ENCODE measurements at regions not wholly inside any gene's neighbourhood (a gene's known extent, or its start where the extent isn't known, plus 50 kb on each side); places are given as distances from the start of the nearest gene placed in this dataset.

- no peak for TF ChIP-seq REST (IDR thresholded peaks at IDR 0.05)
- no peak for TF ChIP-seq NFE2L2 (conservative IDR thresholded peaks at IDR 0.05; ENCODE audit: low read length)
Observed at GRCh38 chr3:153624310-153625030, 462.4 kb downstream of the RAP2B start (continued).

- TF ChIP-seq NFE2L2 (conservative IDR thresholded peaks at IDR 0.05; ENCODE audit: low read length) = no peak
- TF ChIP-seq POLR2A (IDR thresholded peaks at IDR 0.05; ENCODE audit: low read length) = no peak
- no peak for TF ChIP-seq HES2 (IDR thresholded peaks at IDR 0.05)
- TF ChIP-seq HOXB13 (CRISPR knock-in tag; IDR thresholded peaks at IDR 0.05; ENCODE audit: low read depth) = no peak
- no peak for TF ChIP-seq PHF8 (IDR thresholded peaks at IDR 0.05; ENCODE audit: borderline replicate concordance, low read depth)
- TF ChIP-seq TFCP2L1 (CRISPR knock-in tag; IDR thresholded peaks at IDR 0.05) = no peak
- TF ChIP-seq E2F6 (IDR thresholded peaks at IDR 0.05; ENCODE audit: borderline replicate concordance, low read depth) = no peak
- no peak for TF ChIP-seq POLR2AphosphoS2 (conservative IDR thresholded peaks at IDR 0.05; ENCODE audit: low read length)
- TF ChIP-seq HEYL (CRISPR knock-in tag; IDR thresholded peaks at IDR 0.05) = no peak
- no peak for TF ChIP-seq EP300 (IDR thresholded peaks at IDR 0.05)
- no peak for DNase-seq (ENCODE audit: low read depth in 1 of 2, low spot score in 1 of 2)
- H3K4me3 ChIP-seq = no peak overlapping the region
- POLR2A ChIA-PET = no interaction called here
- H3K4me2 ChIP-seq = no peak overlapping the region
- no peak overlapping the region for H3K27ac ChIP-seq
- ATAC-seq = no peak
- no peaks in the 10 kb centered on the region for H3K4me1 ChIP-seq
- FAIRE-seq = no peak
- CTCF ChIA-PET = interaction anchor here (0.7 kb wide), 1 partner anchor 15 kb away, joined by 3 read pairs; no protein-coding TSS in a partner anchor
- peaks cover 3% of the 10 kb centered on the region; the same call in 1 of the 3 replicates for H3K9me3 ChIP-seq
- WGBS (ENCODE audit: missing lambda C conversion rate) = 26% methylated on average over 3 of the region's 3 CpGs
Observed at GRCh38 chr3:153625506-153625905, 463.5 kb downstream of the RAP2B start.

- no peak for ATAC-seq
- WGBS (ENCODE audit: missing lambda C conversion rate) = 9% methylated on average over 2 of the region's 2 CpGs
- no peak for TF ChIP-seq ZC3H11A (IDR thresholded peaks at IDR 0.05)
- TF ChIP-seq HOXB5 (CRISPR knock-in tag; IDR thresholded peaks at IDR 0.05) = no peak
- no peak for TF ChIP-seq EHF (CRISPR knock-in tag; IDR thresholded peaks at IDR 0.05)
- TF ChIP-seq NFE2L2 (conservative IDR thresholded peaks at IDR 0.05; ENCODE audit: low read length) = no peak
- no peak for TF ChIP-seq SMC3 (IDR thresholded peaks at IDR 0.05)
- TF ChIP-seq ESRRA (IDR thresholded peaks at IDR 0.05; ENCODE audit: borderline replicate concordance, low read length) = no peak
- TF ChIP-seq ZSCAN20 (CRISPR knock-in tag; IDR thresholded peaks at IDR 0.05) = no peak
- no peak for TF ChIP-seq ZFP36 (IDR thresholded peaks at IDR 0.05; ENCODE audit: borderline replicate concordance, partially characterized antibody)
- no peak for TF ChIP-seq JUNB (IDR thresholded peaks at IDR 0.05)
- no peak for TF ChIP-seq SREBF2 (IDR thresholded peaks at IDR 0.05)
- no peak for TF ChIP-seq HDAC2 (IDR thresholded peaks at IDR 0.05)
- TF ChIP-seq MAZ (IDR thresholded peaks at IDR 0.05; ENCODE audit: borderline replicate concordance, low read depth, low read length) = no peak
- TF ChIP-seq HMGXB4 (CRISPR knock-in tag; IDR thresholded peaks at IDR 0.05; ENCODE audit: borderline replicate concordance) = no peak
- no peak for TF ChIP-seq ELK1 (IDR thresholded peaks at IDR 0.05; ENCODE audit: low read depth, low read length)
- no peak for TF ChIP-seq PHF8 (IDR thresholded peaks at IDR 0.05; ENCODE audit: borderline replicate concordance, low read depth)
- no peak for TF ChIP-seq FOSB (CRISPR knock-in tag; IDR thresholded peaks at IDR 0.05)
- H3K9me3 ChIP-seq = no peaks in the 10 kb centered on the region
- no peak overlapping the region for H3K4me2 ChIP-seq
- DNase-seq (ENCODE audit: low read depth in 1 of 2, low spot score in 1 of 2) = no peak
- POLR2A ChIA-PET = no interaction called here
- H3K27ac ChIP-seq = no peak overlapping the region
- no peaks in the 10 kb centered on the region for H3K4me1 ChIP-seq
- FAIRE-seq = no peak
- H3K4me3 ChIP-seq = no peak overlapping the region
- CTCF ChIA-PET = interaction anchor here (0.7 kb wide), 1 partner anchor 14 kb away, joined by 3 read pairs; no protein-coding TSS in a partner anchor
Observed at GRCh38 chr3:153626158-153626557, 464.1 kb downstream of the RAP2B start.

All from A549 (cell line).